DMS114 treated with DMSO at 0.1 percent for 48 hours (cell line): ENCODE measurements at regions not wholly inside any gene's neighbourhood (a gene's known extent, or its start where the extent isn't known, plus 50 kb on each side); places are given as distances from the start of the nearest gene placed in this dataset.

Experiments used
- DNase-seq: peaks from one replicate; lab custom pipeline; 2025; ENCODE audit not compliant: unreplicated experiment; lab: John Stamatoyannopoulos, UW

GRCh38 chr6:126603410-126603809 is 263.5 kb downstream of the CENPW start:
- DNase-seq = no peak

GRCh38 chr6:126605089-126605488 is 265.2 kb downstream of the CENPW start:
- no peak for DNase-seq

GRCh38 chr6:126607289-126607688 is 267.4 kb downstream of the CENPW start:
- DNase-seq = no peak

GRCh38 chr6:126608681-126609080 is 268.8 kb downstream of the CENPW start:
- DNase-seq = no peak

GRCh38 chr6:126614642-126615504 is 275.0 kb downstream of the CENPW start:
- no peak for DNase-seq

GRCh38 chr6:126616866-126617265 is 277.0 kb downstream of the CENPW start:
- DNase-seq = no peak

GRCh38 chr6:126618639-126619343 is 278.9 kb downstream of the CENPW start:
- DNase-seq = no peak

GRCh38 chr6:126620719-126621118 is 280.8 kb downstream of the CENPW start:
- no peak for DNase-seq

GRCh38 chr6:126625019-126625418 is 285.1 kb downstream of the CENPW start:
- no peak for DNase-seq

- DNase-seq = no peak
Observed at GRCh38 chr6:126628125-126628524, 288.2 kb downstream of the CENPW start.

GRCh38 chr6:126631363-126631762 is 291.4 kb downstream of the CENPW start:
- DNase-seq = no peak

- DNase-seq = no peak
Observed at GRCh38 chr6:126632271-126632670, 292.4 kb downstream of the CENPW start.

- no peak for DNase-seq
Observed at GRCh38 chr6:126633373-126633772, 293.5 kb downstream of the CENPW start.

- DNase-seq = no peak
Observed at GRCh38 chr6:126640356-126640755, 300.4 kb downstream of the CENPW start.

- DNase-seq = no peak
Observed at GRCh38 chr6:126640921-126641320, 301.0 kb downstream of the CENPW start.

GRCh38 chr6:126641641-126642040 is 301.7 kb downstream of the CENPW start:
- DNase-seq = no peak

- no peak for DNase-seq
Observed at GRCh38 chr6:126643352-126643751, 303.4 kb downstream of the CENPW start.

- DNase-seq = no peak
Observed at GRCh38 chr6:126650931-126651330, 311.0 kb downstream of the CENPW start.

GRCh38 chr6:126657561-126658175 is 317.8 kb downstream of the CENPW start:
- DNase-seq = peak; percentile 12

- no peak for DNase-seq
Observed at GRCh38 chr6:126660376-126660775, 320.5 kb downstream of the CENPW start.

GRCh38 chr6:126661646-126662045 is 321.7 kb downstream of the CENPW start:
- no peak for DNase-seq

- DNase-seq = no peak
Observed at GRCh38 chr6:126662966-126663365, 323.1 kb downstream of the CENPW start.
